ENCODE measurements at regions not wholly inside any gene's neighbourhood (a gene's known extent, or its start where the extent isn't known, plus 50 kb on each side); places are given as distances from the start of the nearest gene placed in this dataset.

DNA sequence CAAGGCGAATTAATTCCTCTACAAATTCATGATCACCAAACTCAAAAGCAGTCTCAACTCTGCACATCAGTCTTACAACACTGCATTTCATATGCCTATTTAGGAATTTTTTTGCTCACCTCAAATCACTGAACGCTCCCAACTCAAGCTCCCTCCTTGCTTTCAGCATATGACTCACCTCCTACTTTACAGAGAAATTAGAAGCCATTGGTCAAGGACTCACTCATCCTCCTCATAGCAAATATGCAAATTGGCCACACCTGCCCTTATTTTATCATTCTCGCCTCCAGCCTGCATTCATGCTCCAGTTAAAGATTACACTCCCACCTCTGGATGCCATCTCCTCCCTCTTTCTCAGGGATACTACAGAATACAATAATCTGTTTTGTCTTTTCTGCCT, 148.8 kb downstream of the MBD2 start:
- H3K9me3 ChIP-seq (ENCODE audit: control insufficient read depth in 2 of 2, insufficient read depth in 1 of 2, low read length in 1 of 2): no peaks in the 10 kb centered on the region
- no peaks in the 10 kb centered on the region for H3K4me1 ChIP-seq (ENCODE audit: control insufficient read depth in 2 of 2, insufficient read depth in 2 of 2, low read length in 2 of 2)
- no peak for DNase-seq (ENCODE audit: low read depth in 6 of 9, low spot score in 9 of 9)
- H3K36me3 ChIP-seq (ENCODE audit: control insufficient read depth in 2 of 2, insufficient read depth in 2 of 2, low read length in 1 of 2): no peaks in the 10 kb centered on the region
- WGBS: 96% methylated on average over 3 of the region's 3 CpGs
- H3K4me3 ChIP-seq (ENCODE audit: low read length in 2 of 2): no peak overlapping the region
- no peak overlapping the region for H3K27ac ChIP-seq (ENCODE audit: low read depth in 1 of 2, low read length in 1 of 2)
- H3K27me3 ChIP-seq (ENCODE audit: control insufficient read depth in 2 of 2, insufficient read depth in 1 of 2, low read length in 1 of 2): no peaks in the 10 kb centered on the region

DNA sequence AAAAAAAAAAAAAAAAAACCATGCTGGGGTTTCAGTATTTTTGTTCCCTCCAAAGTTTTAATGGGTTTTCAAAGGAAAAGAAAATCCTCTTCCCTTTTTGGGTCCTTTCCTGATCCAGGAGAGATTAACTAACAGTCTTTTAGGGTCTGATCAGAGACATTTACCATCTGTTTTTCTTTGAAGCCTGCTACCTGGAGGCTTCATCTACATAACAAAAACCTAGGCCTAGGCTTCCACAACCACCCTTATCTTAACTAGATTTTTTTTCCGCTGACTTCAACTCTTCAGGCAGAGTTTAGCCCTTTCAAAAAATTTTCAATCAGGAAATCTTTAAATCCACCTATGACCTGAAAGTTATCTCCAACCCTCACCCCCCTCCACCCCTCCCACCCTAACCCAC, 154.7 kb downstream of the MBD2 start:
- Histone ChIP-seq H3K27me3 (ENCODE audit: control insufficient read depth in 2 of 2, insufficient read depth in 1 of 2, low read length in 1 of 2) (no peaks in the 10 kb centered on the region), H3K4me1 (ENCODE audit: control insufficient read depth in 2 of 2, insufficient read depth in 2 of 2, low read length in 2 of 2) (no peaks in the 10 kb centered on the region), H3K27ac (ENCODE audit: low read depth in 1 of 2, low read length in 1 of 2) (no peak overlapping the region), H3K9me3 (ENCODE audit: control insufficient read depth in 2 of 2, insufficient read depth in 1 of 2, low read length in 1 of 2) (no peaks in the 10 kb centered on the region), H3K36me3 (ENCODE audit: control insufficient read depth in 2 of 2, insufficient read depth in 2 of 2, low read length in 1 of 2) (no peaks in the 10 kb centered on the region), H3K4me3 (ENCODE audit: low read length in 2 of 2) (no peak overlapping the region)
- DNase-seq (ENCODE audit: low read depth in 6 of 9, low spot score in 9 of 9): no peak
- WGBS: 40% methylated on average over 1 of the region's 1 CpG

DNA sequence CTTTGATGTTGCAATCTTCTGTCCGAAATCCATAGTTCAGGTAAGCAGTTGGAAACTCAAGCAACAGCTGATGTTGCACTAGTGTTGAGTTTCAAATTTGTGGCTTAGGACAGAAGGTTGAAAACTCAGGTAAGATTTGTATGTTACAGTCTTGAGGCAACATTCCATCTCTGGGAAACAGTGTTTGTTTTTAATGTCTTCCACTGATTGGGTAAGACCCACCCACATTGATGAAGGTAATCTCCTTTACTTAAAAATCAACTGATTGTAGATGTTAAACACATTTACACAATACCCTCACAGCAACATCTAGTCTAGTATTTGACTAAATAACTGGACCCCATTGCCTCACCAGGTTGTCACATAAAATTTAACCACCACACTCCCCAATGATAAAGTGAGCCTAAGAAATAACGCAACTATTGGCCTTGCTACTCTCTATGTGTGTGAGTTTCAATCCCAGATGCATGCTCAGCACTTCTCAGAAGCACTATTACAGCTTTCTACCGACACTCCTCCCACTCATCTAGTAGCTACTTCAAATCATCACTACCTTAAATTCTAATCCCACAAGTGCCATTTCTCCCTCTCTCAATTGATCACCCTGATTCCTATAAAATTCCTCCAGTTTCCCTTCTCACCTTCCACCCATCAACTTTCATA, 164.0 kb downstream of the MBD2 start:
- WGBS: 93% methylated on average over 3 of the region's 3 CpGs
- no peaks in the 10 kb centered on the region for H3K27me3 ChIP-seq (ENCODE audit: control insufficient read depth in 2 of 2, insufficient read depth in 1 of 2, low read length in 1 of 2)

GRCh38 chr18:54052732-54053429, 171.6 kb downstream of the MBD2 start:
- WGBS: 96% methylated on average over 2 of the region's 2 CpGs
- no peak for DNase-seq (ENCODE audit: low read depth in 6 of 9, low spot score in 9 of 9)
- Histone ChIP-seq H3K27me3 (ENCODE audit: control insufficient read depth in 2 of 2, insufficient read depth in 1 of 2, low read length in 1 of 2) (no peaks in the 10 kb centered on the region), H3K4me3 (ENCODE audit: low read length in 2 of 2) (no peak overlapping the region), H3K9me3 (ENCODE audit: control insufficient read depth in 2 of 2, insufficient read depth in 1 of 2, low read length in 1 of 2) (no peaks in the 10 kb centered on the region), H3K27ac (ENCODE audit: low read depth in 1 of 2, low read length in 1 of 2) (no peak overlapping the region), H3K36me3 (ENCODE audit: control insufficient read depth in 2 of 2, insufficient read depth in 2 of 2, low read length in 1 of 2) (no peaks in the 10 kb centered on the region), H3K4me1 (ENCODE audit: control insufficient read depth in 2 of 2, insufficient read depth in 2 of 2, low read length in 2 of 2) (no peaks in the 10 kb centered on the region)

More for the DNA sequence above, 164.0 kb downstream of the MBD2 start:
- Histone ChIP-seq H3K9me3 (ENCODE audit: control insufficient read depth in 2 of 2, insufficient read depth in 1 of 2, low read length in 1 of 2) (no peaks in the 10 kb centered on the region), H3K36me3 (ENCODE audit: control insufficient read depth in 2 of 2, insufficient read depth in 2 of 2, low read length in 1 of 2) (no peaks in the 10 kb centered on the region), H3K27ac (ENCODE audit: low read depth in 1 of 2, low read length in 1 of 2) (no peak overlapping the region), H3K4me3 (ENCODE audit: low read length in 2 of 2) (no peak overlapping the region), H3K4me1 (ENCODE audit: control insufficient read depth in 2 of 2, insufficient read depth in 2 of 2, low read length in 2 of 2) (no peaks in the 10 kb centered on the region)
- DNase-seq (ENCODE audit: low read depth in 6 of 9, low spot score in 9 of 9): no peak

GRCh38 chr18:54052259-54052658, 172.2 kb downstream of the MBD2 start:
- Histone ChIP-seq H3K27ac (ENCODE audit: low read depth in 1 of 2, low read length in 1 of 2) (no peak overlapping the region), H3K36me3 (ENCODE audit: control insufficient read depth in 2 of 2, insufficient read depth in 2 of 2, low read length in 1 of 2) (no peaks in the 10 kb centered on the region), H3K27me3 (ENCODE audit: control insufficient read depth in 2 of 2, insufficient read depth in 1 of 2, low read length in 1 of 2) (no peaks in the 10 kb centered on the region), H3K4me1 (ENCODE audit: control insufficient read depth in 2 of 2, insufficient read depth in 2 of 2, low read length in 2 of 2) (no peaks in the 10 kb centered on the region), H3K9me3 (ENCODE audit: control insufficient read depth in 2 of 2, insufficient read depth in 1 of 2, low read length in 1 of 2) (no peaks in the 10 kb centered on the region), H3K4me3 (ENCODE audit: low read length in 2 of 2) (no peak overlapping the region)
- no peak for DNase-seq (ENCODE audit: low read depth in 6 of 9, low spot score in 9 of 9)

GRCh38 chr18:54043484-54044251, 180.8 kb downstream of the MBD2 start:
- Histone ChIP-seq H3K27ac (ENCODE audit: low read depth in 1 of 2, low read length in 1 of 2) (no peak overlapping the region), H3K36me3 (ENCODE audit: control insufficient read depth in 2 of 2, insufficient read depth in 2 of 2, low read length in 1 of 2) (no peaks in the 10 kb centered on the region), H3K27me3 (ENCODE audit: control insufficient read depth in 2 of 2, insufficient read depth in 1 of 2, low read length in 1 of 2) (no peaks in the 10 kb centered on the region), H3K9me3 (ENCODE audit: control insufficient read depth in 2 of 2, insufficient read depth in 1 of 2, low read length in 1 of 2) (no peaks in the 10 kb centered on the region), H3K4me3 (ENCODE audit: low read length in 2 of 2) (no peak overlapping the region), H3K4me1 (ENCODE audit: control insufficient read depth in 2 of 2, insufficient read depth in 2 of 2, low read length in 2 of 2) (no peaks in the 10 kb centered on the region)
- WGBS: 96% methylated on average over 2 of the region's 2 CpGs
- DNase-seq (ENCODE audit: low read depth in 6 of 9, low spot score in 9 of 9): no peak

DNA sequence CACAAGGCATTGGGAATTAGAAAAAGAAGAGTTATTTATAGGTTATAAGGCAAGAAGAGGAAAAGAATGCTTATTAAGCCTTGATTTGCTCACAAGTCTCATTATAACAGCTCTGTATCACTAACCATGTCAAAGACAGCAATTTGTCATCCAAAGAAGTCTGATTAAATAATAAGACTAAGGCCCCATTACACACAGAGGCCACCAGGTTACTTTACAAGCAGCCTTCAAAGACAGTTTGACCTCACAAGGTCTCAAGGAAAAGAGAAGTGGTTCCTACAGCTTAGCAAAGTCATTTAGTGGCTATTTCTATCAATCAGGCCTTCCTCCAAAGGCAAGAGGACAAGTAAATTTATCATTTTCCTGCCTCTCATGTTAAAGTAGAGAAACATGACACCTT, 188.5 kb downstream of the MBD2 start:
- H3K4me1 ChIP-seq (ENCODE audit: control insufficient read depth in 2 of 2, insufficient read depth in 2 of 2, low read length in 2 of 2): no peaks in the 10 kb centered on the region
- H3K36me3 ChIP-seq (ENCODE audit: control insufficient read depth in 2 of 2, insufficient read depth in 2 of 2, low read length in 1 of 2): no peaks in the 10 kb centered on the region

GRCh38 chr18:54033052-54033451, 191.4 kb downstream of the MBD2 start:
- no peaks in the 10 kb centered on the region for H3K27me3 ChIP-seq (ENCODE audit: control insufficient read depth in 2 of 2, insufficient read depth in 1 of 2, low read length in 1 of 2)
- WGBS: 94% methylated on average over 3 of the region's 3 CpGs
- no peak overlapping the region for H3K4me3 ChIP-seq (ENCODE audit: low read length in 2 of 2)
- H3K27ac ChIP-seq (ENCODE audit: low read depth in 1 of 2, low read length in 1 of 2): no peak overlapping the region
- H3K36me3 ChIP-seq (ENCODE audit: control insufficient read depth in 2 of 2, insufficient read depth in 2 of 2, low read length in 1 of 2): no peaks in the 10 kb centered on the region
- no peaks in the 10 kb centered on the region for H3K9me3 ChIP-seq (ENCODE audit: control insufficient read depth in 2 of 2, insufficient read depth in 1 of 2, low read length in 1 of 2)
- no peaks in the 10 kb centered on the region for H3K4me1 ChIP-seq (ENCODE audit: control insufficient read depth in 2 of 2, insufficient read depth in 2 of 2, low read length in 2 of 2)
- DNase-seq (ENCODE audit: low read depth in 6 of 9, low spot score in 9 of 9): no peak

More for the DNA sequence above, 188.5 kb downstream of the MBD2 start:
- no peak overlapping the region for H3K4me3 ChIP-seq (ENCODE audit: low read length in 2 of 2)
- H3K9me3 ChIP-seq (ENCODE audit: control insufficient read depth in 2 of 2, insufficient read depth in 1 of 2, low read length in 1 of 2): no peaks in the 10 kb centered on the region
- H3K27ac ChIP-seq (ENCODE audit: low read depth in 1 of 2, low read length in 1 of 2): no peak overlapping the region
- no peak for DNase-seq (ENCODE audit: low read depth in 6 of 9, low spot score in 9 of 9)
- H3K27me3 ChIP-seq (ENCODE audit: control insufficient read depth in 2 of 2, insufficient read depth in 1 of 2, low read length in 1 of 2): no peaks in the 10 kb centered on the region

DNA sequence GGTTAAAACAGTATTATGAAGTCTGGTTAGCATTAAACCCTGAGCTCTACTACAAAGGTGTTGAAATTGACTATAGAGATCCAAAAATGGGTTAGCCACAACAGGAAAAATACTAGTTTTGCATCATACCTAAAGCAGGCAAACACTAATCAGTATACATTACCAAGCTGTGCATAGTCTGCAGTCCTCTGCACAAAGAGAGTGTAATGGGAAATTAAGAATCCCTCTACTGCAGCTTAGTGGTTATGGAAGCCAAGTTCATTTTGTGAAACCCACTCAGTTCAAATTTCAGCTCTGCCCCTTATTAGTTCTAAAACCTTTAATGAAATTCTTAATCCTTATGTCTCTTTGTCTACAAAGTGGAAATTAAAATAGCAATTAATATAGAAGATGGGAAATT, 192.1 kb downstream of the MBD2 start:
- no peaks in the 10 kb centered on the region for H3K9me3 ChIP-seq (ENCODE audit: control insufficient read depth in 2 of 2, insufficient read depth in 1 of 2, low read length in 1 of 2)
- no peaks in the 10 kb centered on the region for H3K4me1 ChIP-seq (ENCODE audit: control insufficient read depth in 2 of 2, insufficient read depth in 2 of 2, low read length in 2 of 2)

More for the DNA sequence above, 192.1 kb downstream of the MBD2 start:
- H3K4me3 ChIP-seq (ENCODE audit: low read length in 2 of 2): no peak overlapping the region
- H3K27ac ChIP-seq (ENCODE audit: low read depth in 1 of 2, low read length in 1 of 2): no peak overlapping the region
- no peak for DNase-seq (ENCODE audit: low read depth in 6 of 9, low spot score in 9 of 9)
- no peaks in the 10 kb centered on the region for H3K27me3 ChIP-seq (ENCODE audit: control insufficient read depth in 2 of 2, insufficient read depth in 1 of 2, low read length in 1 of 2)
- no peaks in the 10 kb centered on the region for H3K36me3 ChIP-seq (ENCODE audit: control insufficient read depth in 2 of 2, insufficient read depth in 2 of 2, low read length in 1 of 2)

All from thymus (tissue), 11 donors.